BE2C (cell line): ENCODE measurements at regions not wholly inside any gene's neighbourhood (a gene's known extent, or its start where the extent isn't known, plus 50 kb on each side); places are given as distances from the start of the nearest gene placed in this dataset.
"Not testable (repeated sequence)": the region's sequence is repeated elsewhere in the genome, so short reads cannot be mapped to it uniquely, and the experiment has no call there.

ENCODE experiments used
- DNase-seq: peaks from one replicate; pipeline ENCODE4 v3.0.0-alpha.2; 2020
- H3K27me3 ChIP-seq: fragments of 250-450 bp; sonication (Bioruptor Pico); 2 replicates; pipeline ENCODE4 v1.5.1; 2020; ENCODE audit warnings: mild to moderate bottlenecking
- H3K36me3 ChIP-seq: fragments of 250-450 bp; sonication (Bioruptor Pico); 2 replicates; pipeline ENCODE4 v1.5.1; 2020; ENCODE audit warnings: mild to moderate bottlenecking
- H3K4me1 ChIP-seq: fragments of 250-450 bp; sonication (Bioruptor Pico); 2 replicates; pipeline ENCODE4 v1.5.1; 2020
- H3K4me3 ChIP-seq: 2 replicates; pipeline ENCODE4 v1.5.1; 2011; ENCODE audit warnings: low read depth, low read length
- H3K9me3 ChIP-seq: fragments of 250-450 bp; sonication (Bioruptor Pico); 2 replicates; pipeline ENCODE4 v1.5.1; 2020
- CTCF ChIP-seq: IDR thresholded peaks from 2 replicates; pipeline ENCODE4 v1.5.1; 2012; ENCODE audit warnings: mild to moderate bottlenecking, low read depth, low read length

- DNase-seq = no peak
- H3K4me1 ChIP-seq = no peaks in the 10 kb centered on the region
- no peak for TF ChIP-seq CTCF
Measured at GRCh38 chr9:1184146-1184545, 134.0 kb downstream of the DMRT2 start.

GRCh38 chr9:1187137-1187536 lies 137.0 kb downstream of the DMRT2 start:
- not testable (repeated sequence) for H3K4me3 ChIP-seq, H3K4me1 ChIP-seq, DNase-seq, H3K27me3 ChIP-seq, H3K9me3 ChIP-seq, H3K36me3 ChIP-seq

More at GRCh38 chr9:1184146-1184545, 134.0 kb downstream of the DMRT2 start:
- no peaks in the 10 kb centered on the region for H3K27me3 ChIP-seq
- no peak overlapping the region for H3K4me3 ChIP-seq
- no peaks in the 10 kb centered on the region for H3K9me3 ChIP-seq
- no peaks in the 10 kb centered on the region for H3K36me3 ChIP-seq

DNA sequence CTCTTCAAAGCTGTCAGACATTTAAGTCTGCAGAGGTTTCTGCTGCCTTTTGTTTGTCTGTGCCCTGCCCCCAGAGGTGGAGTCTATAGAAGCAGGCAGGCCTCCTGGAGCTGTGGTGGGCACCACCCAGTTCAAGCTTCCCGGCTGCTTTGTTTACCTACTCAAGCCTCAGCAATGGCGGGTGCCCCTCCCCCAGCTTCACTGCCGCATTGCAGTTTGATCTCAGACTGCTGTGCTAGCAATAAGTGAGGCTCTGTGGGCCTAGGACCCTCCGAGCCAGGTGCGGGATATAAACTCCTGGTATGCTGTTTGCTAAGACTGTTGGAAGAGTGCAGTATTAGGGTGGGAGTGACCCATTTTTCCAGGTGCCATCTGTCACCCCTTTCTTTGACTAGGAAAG lies 145.5 kb downstream of the DMRT2 start:
- not testable (repeated sequence) for H3K9me3 ChIP-seq, DNase-seq, H3K4me3 ChIP-seq, H3K4me1 ChIP-seq, H3K36me3 ChIP-seq, H3K27me3 ChIP-seq

DNA sequence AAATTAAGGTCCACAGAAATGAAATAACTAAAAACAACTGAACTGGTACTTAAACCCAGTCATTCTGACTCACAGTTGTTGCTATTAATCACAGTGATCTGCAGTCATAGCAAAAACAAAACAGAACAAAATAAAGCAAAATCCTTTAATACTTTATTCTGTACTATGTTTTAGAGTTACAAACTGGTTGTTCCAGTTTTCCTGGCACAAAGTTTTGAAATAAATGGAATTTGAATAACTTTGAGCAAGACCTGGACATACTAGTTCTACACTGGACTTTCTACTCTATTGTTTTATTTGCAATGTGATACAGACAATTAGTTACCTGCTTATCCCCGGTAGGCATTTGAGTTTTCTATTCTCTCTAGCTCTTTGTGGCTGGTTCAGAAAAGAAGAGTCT lies 147.9 kb downstream of the DMRT2 start:
- H3K9me3 ChIP-seq = no peaks in the 10 kb centered on the region
- no peaks in the 10 kb centered on the region for H3K4me1 ChIP-seq
- no peaks in the 10 kb centered on the region for H3K27me3 ChIP-seq
- TF ChIP-seq CTCF = no peak
- DNase-seq = no peak
- H3K4me3 ChIP-seq = no peak overlapping the region
- H3K36me3 ChIP-seq = no peaks in the 10 kb centered on the region

DNA sequence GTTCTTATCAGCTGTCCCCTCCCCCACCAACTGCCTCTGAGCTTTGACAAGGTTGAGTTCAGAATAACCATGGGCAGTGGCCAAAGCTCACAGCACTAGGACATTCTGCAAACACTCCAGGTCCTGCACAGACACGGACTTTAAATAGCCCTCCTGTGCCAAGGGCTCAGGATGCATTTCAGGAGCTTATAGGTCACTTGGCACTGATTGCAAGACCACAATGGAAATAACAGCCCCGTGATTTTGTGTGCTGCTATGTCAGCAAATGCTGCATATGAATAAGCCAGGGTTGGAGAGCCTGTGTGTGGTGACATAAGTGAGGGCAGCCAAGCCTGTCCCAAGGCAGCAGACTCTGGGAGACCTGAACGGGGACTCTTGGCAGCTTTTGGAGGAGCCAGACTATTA lies 150.7 kb downstream of the DMRT2 start:
- no peaks in the 10 kb centered on the region for H3K27me3 ChIP-seq
- no peaks in the 10 kb centered on the region for H3K4me1 ChIP-seq
- no peak for DNase-seq
- TF ChIP-seq CTCF = no peak
- H3K4me3 ChIP-seq = no peak overlapping the region
- H3K36me3 ChIP-seq = no peaks in the 10 kb centered on the region
- H3K9me3 ChIP-seq = no peaks in the 10 kb centered on the region; the same call in 1 of the 2 replicates

DNA sequence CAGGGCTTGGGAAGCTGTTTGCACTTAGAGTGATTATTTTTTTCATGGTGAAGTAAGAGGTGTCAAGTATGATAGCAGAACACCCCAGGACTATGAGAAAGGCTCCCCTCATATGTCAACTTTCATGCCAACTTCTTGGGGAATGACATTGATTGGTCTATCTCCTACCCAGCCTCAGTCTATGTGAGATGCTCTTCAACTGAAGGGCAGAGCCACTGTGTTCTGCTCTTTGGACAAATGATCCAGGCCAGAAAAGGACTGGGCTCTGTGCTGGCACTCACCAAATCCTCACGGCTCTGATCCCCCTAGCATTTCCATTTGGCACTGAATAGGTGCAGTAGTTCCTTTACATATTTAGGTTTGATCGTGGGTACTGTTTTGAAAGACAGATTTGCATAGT lies 151.1 kb downstream of the DMRT2 start:
- Histone ChIP-seq H3K4me1 (no peaks in the 10 kb centered on the region), H3K9me3 (no peaks in the 10 kb centered on the region; the same call in 1 of the 2 replicates), H3K4me3 (no peak overlapping the region), H3K36me3 (no peaks in the 10 kb centered on the region), H3K27me3 (no peaks in the 10 kb centered on the region)
- no peak for DNase-seq
- no peak for TF ChIP-seq CTCF

GRCh38 chr9:1201901-1202300 lies 151.7 kb downstream of the DMRT2 start:
- Histone ChIP-seq H3K36me3 (no peaks in the 10 kb centered on the region), H3K27me3 (no peaks in the 10 kb centered on the region), H3K9me3 (no peaks in the 10 kb centered on the region; the same call in 1 of the 2 replicates), H3K4me3 (no peak overlapping the region), H3K4me1 (no peaks in the 10 kb centered on the region)
- no peak for DNase-seq
- no peak for TF ChIP-seq CTCF
